ENCODE measurements at regions not wholly inside any gene's neighbourhood (a gene's known extent, or its start where the extent isn't known, plus 50 kb on each side); places are given as distances from the start of the nearest gene placed in this dataset.
"Not testable (repeated sequence)": the region's sequence is repeated elsewhere in the genome, so short reads cannot be mapped to it uniquely, and the experiment has no call there.

- CTCF ChIA-PET: no interaction called here
- POLR2A ChIA-PET: no interaction called here
These were observed 233.7 kb downstream of the TLE1 start for GRCh38 chr9:81455462-81456219.

GRCh38 chr9:81445331-81445921 lies 243.9 kb downstream of the TLE1 start:
- CTCF ChIA-PET: no interaction called here
- POLR2A ChIA-PET: no interaction called here

- ChIA-PET POLR2A (no interaction called here), CTCF (no interaction called here)
These were observed 257.7 kb downstream of the TLE1 start for GRCh38 chr9:81431641-81432040.

- CTCF ChIA-PET: no interaction called here
- POLR2A ChIA-PET: no interaction called here
These were observed 258.6 kb downstream of the TLE1 start for GRCh38 chr9:81430727-81431126.

GRCh38 chr9:81427870-81428269 lies 261.5 kb downstream of the TLE1 start:
- CTCF ChIA-PET: no interaction called here
- POLR2A ChIA-PET: no interaction called here

- CTCF ChIA-PET: no interaction called here
These were observed 264.9 kb downstream of the TLE1 start for GRCh38 chr9:81424431-81424830.

GRCh38 chr9:81423589-81424326 lies 265.6 kb downstream of the TLE1 start:
- ChIA-PET POLR2A (no interaction called here), CTCF (no interaction called here)

More at GRCh38 chr9:81424431-81424830, 264.9 kb downstream of the TLE1 start:
- POLR2A ChIA-PET: no interaction called here

GRCh38 chr9:81421090-81421489 lies 268.3 kb downstream of the TLE1 start:
- CTCF ChIA-PET, POLR2A ChIA-PET: not testable (repeated sequence)

- POLR2A ChIA-PET: no interaction called here
- CTCF ChIA-PET: no interaction called here
These were observed 269.3 kb downstream of the TLE1 start for GRCh38 chr9:81420024-81420423.

- CTCF ChIA-PET: no interaction called here
These were observed 271.4 kb downstream of the TLE1 start for GRCh38 chr9:81417941-81418340.

GRCh38 chr9:81417299-81417675 lies 272.1 kb downstream of the TLE1 start:
- ChIA-PET POLR2A (no interaction called here), CTCF (no interaction called here)

More at GRCh38 chr9:81417941-81418340, 271.4 kb downstream of the TLE1 start:
- POLR2A ChIA-PET: no interaction called here

- ChIA-PET CTCF (no interaction called here), POLR2A (no interaction called here)
These were observed 272.7 kb downstream of the TLE1 start for GRCh38 chr9:81416476-81417298.

GRCh38 chr9:81414836-81415235 lies 274.5 kb downstream of the TLE1 start:
- CTCF ChIA-PET: no interaction called here
- POLR2A ChIA-PET: no interaction called here

- ChIA-PET CTCF (no interaction called here), POLR2A (no interaction called here)
These were observed 277.4 kb downstream of the TLE1 start for GRCh38 chr9:81411961-81412360.

- POLR2A ChIA-PET: no interaction called here
- CTCF ChIA-PET: no interaction called here
These were observed 279.1 kb downstream of the TLE1 start for GRCh38 chr9:81410201-81410600.

- CTCF ChIA-PET: no interaction called here
- POLR2A ChIA-PET: no interaction called here
These were observed 280.4 kb downstream of the TLE1 start for GRCh38 chr9:81408951-81409350.

- ChIA-PET POLR2A (no interaction called here), CTCF (no interaction called here)
These were observed 284.3 kb downstream of the TLE1 start for GRCh38 chr9:81404931-81405598.

GRCh38 chr9:81397481-81398381 lies 291.6 kb downstream of the TLE1 start:
- ChIA-PET POLR2A (no interaction called here), CTCF (no interaction called here)

- ChIA-PET CTCF (no interaction called here), POLR2A (no interaction called here)
These were observed 292.8 kb downstream of the TLE1 start for GRCh38 chr9:81396528-81396927.
